Kidney (tissue), 13 donors: ENCODE measurements at regions not wholly inside any gene's neighbourhood (a gene's known extent, or its start where the extent isn't known, plus 50 kb on each side); places are given as distances from the start of the nearest gene placed in this dataset.

Source experiments
- DNase-seq, 5 donors: peaks; one replicate each; pipeline ENCODE4 v3.0.0-alpha.2; 2013 to 2020
- FAIRE-seq: peaks from 2 replicates; lab custom pipeline; 2012; peaks lifted over from hg19 to GRCh38; lab: Jason Lieb, UNC
- H3K27ac ChIP-seq, 2 donors: one replicate each; pipeline ENCODE4 v1.7.0; 2013; ENCODE audit warnings: low read depth in 2 of 2, low read length in 2 of 2, inconsistent platforms in 1 of 2
- H3K27me3 ChIP-seq: one replicate; pipeline ENCODE4 v1.7.1; 2013; ENCODE audit warnings: low read length, inconsistent platforms; ENCODE audit not compliant: control insufficient read depth, insufficient read depth
- H3K36me3 ChIP-seq, 3 donors: one replicate each; pipeline versions ENCODE4 v1.7.0 to v1.7.1; 2013; ENCODE audit warnings: low read length in 3 of 3, control low read depth in 1 of 3, inconsistent platforms in 1 of 3; ENCODE audit not compliant: insufficient read depth in 3 of 3, control insufficient read depth in 2 of 3
- H3K4me1 ChIP-seq, 3 donors: one replicate each; pipeline versions ENCODE4 v1.7.0 to v1.7.1; 2013; ENCODE audit warnings: low read length in 3 of 3, inconsistent platforms in 1 of 3, low read depth in 1 of 3; ENCODE audit not compliant: control insufficient read depth in 2 of 3, insufficient read depth in 2 of 3
- H3K4me3 ChIP-seq, 3 donors: one replicate each; pipeline versions ENCODE4 v1.7.0 to v1.8.1; 2013; ENCODE audit warnings: low read length in 3 of 3, control low read depth in 1 of 3, inconsistent platforms in 1 of 3
- H3K9ac ChIP-seq, 3 donors: one replicate each; pipeline versions ENCODE4 v1.7.0 to v1.7.1; 2013; ENCODE audit warnings: low read length in 3 of 3, control low read depth in 1 of 3, inconsistent platforms in 1 of 3
- H3K9me3 ChIP-seq, 3 donors: one replicate each; pipeline versions ENCODE4 v1.7.0 to v1.7.1; 2013; ENCODE audit warnings: low read length in 3 of 3, control low read depth in 1 of 3, inconsistent platforms in 1 of 3; ENCODE audit not compliant: control insufficient read depth in 2 of 3, insufficient read depth in 1 of 3
- intact Hi-C: fragments of 100-400 bp; cut with DNase I; formaldehyde crosslinking; loops from one replicate; pipeline ENCODE4 v1.11.1; 2022
- TF ChIP-seq, protein P1 (sequence below): IDR thresholded peaks from 3 replicates; pipeline ENCODE4 v1.5.1; 2012; ENCODE audit warnings: mild to moderate bottlenecking, moderate library complexity, borderline replicate concordance; ENCODE audit not compliant: insufficient read depth; ENCODE audit errors: extremely low read depth
- donor health status: control.
- donor health status: control.
- donor health status: control.
- donor health status: control.
- donor health status: control.
- donor health status: DM: yes; HTN: yes; CAD: no.
- donor health status: Normal renal cell carcinoma (clear cell type).

DNA sequence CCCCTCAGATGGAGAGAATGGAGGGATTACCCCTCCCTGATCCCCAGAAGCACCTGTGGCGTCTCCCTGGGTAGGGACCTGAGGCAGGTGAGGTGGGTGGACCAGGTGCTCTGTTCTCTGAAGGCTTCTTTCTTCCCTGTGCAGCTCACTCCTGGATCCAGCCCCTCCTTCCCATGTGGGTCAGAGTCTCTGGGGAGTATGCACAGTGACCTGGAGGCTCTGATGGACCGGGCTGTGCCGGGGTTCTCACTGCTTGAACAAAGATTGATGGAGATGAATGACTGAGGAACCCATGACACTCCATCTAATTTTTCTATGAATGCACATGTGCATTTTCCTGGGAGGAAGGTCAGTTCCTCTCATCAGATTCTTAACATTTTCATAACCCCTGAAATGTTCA lies 78.6 kb upstream of the SHANK2 start:
- no peaks in the 10 kb centered on the region for H3K9me3 ChIP-seq
- DNase-seq, result peak in 2 of 5 donors; percentile 7 to 16
- no peak overlapping the region for H3K9ac ChIP-seq
- no peaks in the 10 kb centered on the region for H3K4me1 ChIP-seq
- H3K36me3 ChIP-seq, result no peaks in the 10 kb centered on the region
- intact Hi-C loops, result no loop called here
- TF ChIP-seq, protein P1, sequence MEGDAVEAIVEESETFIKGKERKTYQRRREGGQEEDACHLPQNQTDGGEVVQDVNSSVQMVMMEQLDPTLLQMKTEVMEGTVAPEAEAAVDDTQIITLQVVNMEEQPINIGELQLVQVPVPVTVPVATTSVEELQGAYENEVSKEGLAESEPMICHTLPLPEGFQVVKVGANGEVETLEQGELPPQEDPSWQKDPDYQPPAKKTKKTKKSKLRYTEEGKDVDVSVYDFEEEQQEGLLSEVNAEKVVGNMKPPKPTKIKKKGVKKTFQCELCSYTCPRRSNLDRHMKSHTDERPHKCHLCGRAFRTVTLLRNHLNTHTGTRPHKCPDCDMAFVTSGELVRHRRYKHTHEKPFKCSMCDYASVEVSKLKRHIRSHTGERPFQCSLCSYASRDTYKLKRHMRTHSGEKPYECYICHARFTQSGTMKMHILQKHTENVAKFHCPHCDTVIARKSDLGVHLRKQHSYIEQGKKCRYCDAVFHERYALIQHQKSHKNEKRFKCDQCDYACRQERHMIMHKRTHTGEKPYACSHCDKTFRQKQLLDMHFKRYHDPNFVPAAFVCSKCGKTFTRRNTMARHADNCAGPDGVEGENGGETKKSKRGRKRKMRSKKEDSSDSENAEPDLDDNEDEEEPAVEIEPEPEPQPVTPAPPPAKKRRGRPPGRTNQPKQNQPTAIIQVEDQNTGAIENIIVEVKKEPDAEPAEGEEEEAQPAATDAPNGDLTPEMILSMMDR, result no peak
- no peaks in the 10 kb centered on the region for H3K27me3 ChIP-seq
- FAIRE-seq, result no peak
- no peak overlapping the region for H3K4me3 ChIP-seq
- no peak overlapping the region for H3K27ac ChIP-seq

DNA sequence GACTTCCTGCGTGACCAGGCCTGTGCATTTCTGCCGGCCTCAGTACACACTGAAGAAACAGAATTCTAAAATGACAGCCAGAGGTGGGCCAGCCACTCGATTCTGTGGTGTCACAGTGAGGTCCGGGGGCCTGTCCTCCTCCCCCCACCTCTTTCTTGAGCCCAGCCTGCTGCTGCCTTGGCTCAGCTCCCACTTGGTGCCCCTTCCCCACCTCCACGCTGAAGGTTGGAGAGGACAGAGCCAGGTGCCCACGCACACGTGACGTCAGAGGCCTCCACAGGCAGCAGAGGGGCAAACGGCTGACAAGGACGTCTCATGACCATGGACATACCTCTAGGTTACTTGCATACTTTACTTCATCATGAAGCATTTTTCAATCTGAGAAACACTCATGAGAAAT lies 78.0 kb upstream of the SHANK2 start:
- no peak overlapping the region for H3K9ac ChIP-seq
- intact Hi-C loops, result no loop called here
- no peaks in the 10 kb centered on the region for H3K4me1 ChIP-seq
- DNase-seq (peak in 2 of 5 donors; percentile 14 to 61), FAIRE-seq (no peak)
- no peak overlapping the region for H3K4me3 ChIP-seq
- no peaks in the 10 kb centered on the region for H3K27me3 ChIP-seq
- H3K36me3 ChIP-seq, result no peaks in the 10 kb centered on the region
- H3K27ac ChIP-seq, result no peak overlapping the region
- no peaks in the 10 kb centered on the region for H3K9me3 ChIP-seq
- TF ChIP-seq, protein P1, result no peak

DNA sequence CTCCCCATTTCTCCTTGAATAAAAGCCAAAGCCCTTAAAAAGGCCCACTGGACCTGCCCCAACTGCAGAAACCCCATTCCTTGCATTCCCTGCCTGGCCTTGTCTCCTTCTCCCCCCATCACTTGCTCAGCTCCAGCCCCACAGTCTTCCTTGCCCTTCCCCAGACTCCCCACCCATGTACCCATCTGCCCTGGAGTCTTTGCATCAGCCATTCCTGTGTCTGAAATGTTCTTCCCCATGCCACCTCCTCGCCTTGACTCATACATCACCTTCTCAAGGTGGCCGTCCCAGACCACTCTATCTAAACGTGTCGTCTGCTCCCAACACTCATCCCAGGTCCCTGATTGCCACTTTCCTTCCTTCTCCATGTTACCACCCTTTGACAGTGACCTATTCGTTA lies 77.4 kb upstream of the SHANK2 start:
- Histone ChIP-seq H3K36me3 (no peaks in the 10 kb centered on the region), H3K9me3 (no peaks in the 10 kb centered on the region), H3K4me3 (no peak overlapping the region), H3K27ac (no peak overlapping the region), H3K27me3 (no peaks in the 10 kb centered on the region), H3K9ac (no peak overlapping the region), H3K4me1 (no peaks in the 10 kb centered on the region)
- FAIRE-seq, result no peak
- intact Hi-C loops, result no loop called here
- TF ChIP-seq, protein P1, result no peak
- DNase-seq, result peak in 2 of 5 donors; percentile 0 to 27

DNA sequence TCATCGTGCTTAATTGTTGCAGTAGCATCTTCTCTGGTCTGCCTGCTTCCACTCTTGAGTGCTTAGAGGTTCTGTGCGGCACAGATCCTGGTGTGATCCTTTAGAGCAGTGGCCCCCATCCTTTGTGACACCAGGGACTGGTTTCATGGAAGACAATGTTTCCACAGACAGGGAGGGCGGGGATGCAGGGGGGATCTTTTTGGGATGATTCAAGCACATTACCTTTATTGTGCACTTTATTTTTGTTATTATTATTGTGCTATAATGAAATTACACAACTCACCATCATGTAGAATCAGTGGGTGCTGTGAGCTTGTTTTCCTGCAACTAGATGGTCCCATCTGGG lies 76.8 kb upstream of the SHANK2 start:
- FAIRE-seq, result no peak
- Histone ChIP-seq H3K27ac (no peak overlapping the region), H3K36me3 (no peaks in the 10 kb centered on the region), H3K4me3 (no peak overlapping the region), H3K27me3 (no peaks in the 10 kb centered on the region), H3K9me3 (no peaks in the 10 kb centered on the region), H3K4me1 (no peaks in the 10 kb centered on the region), H3K9ac (no peak overlapping the region)
- intact Hi-C loops, result no loop called here
- peak in 2 of 5 donors; percentile 15 to 38 for DNase-seq
- TF ChIP-seq, protein P1, result no peak
